ENCODE measurements at regions not wholly inside any gene's neighbourhood (a gene's known extent, or its start where the extent isn't known, plus 50 kb on each side); places are given as distances from the start of the nearest gene placed in this dataset.
"Not testable (repeated sequence)": the region's sequence is repeated elsewhere in the genome, so short reads cannot be mapped to it uniquely, and the experiment has no call there.

DNA sequence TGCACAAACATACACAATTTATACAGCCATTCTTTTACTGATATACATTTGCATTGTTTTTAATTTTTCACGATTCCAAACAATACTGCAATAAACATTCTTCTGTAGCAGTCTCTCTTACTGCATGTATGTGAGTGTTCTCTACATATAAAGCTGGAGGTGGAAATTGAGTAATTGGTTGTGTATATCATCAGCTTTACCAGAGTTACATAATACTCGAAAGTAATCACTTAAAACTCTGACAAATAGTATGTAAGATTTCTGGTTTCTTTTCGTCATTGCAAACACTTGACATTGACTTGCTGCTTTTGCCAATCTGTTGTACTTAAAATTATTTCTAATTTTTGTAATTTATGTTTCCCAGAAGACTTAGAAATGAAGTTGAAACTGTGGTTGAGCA is 110.2 kb downstream of the TDRD15 start:
- Mint-ChIP-seq H3K4me1 (no peaks in the 10 kb centered on the region), H3K27me3 (no peaks in the 10 kb centered on the region), H3K36me3 (ENCODE audit: low read depth) (no peaks in the 10 kb centered on the region), H3K4me3 (no peak overlapping the region), H3K27ac (no peak overlapping the region)
- no peak for DNase-seq
- H3K9me3 ChIP-seq (ENCODE audit: control insufficient read depth, low read length, poor library complexity, severe bottlenecking): no peaks in the 10 kb centered on the region
- no peak for ATAC-seq

DNA sequence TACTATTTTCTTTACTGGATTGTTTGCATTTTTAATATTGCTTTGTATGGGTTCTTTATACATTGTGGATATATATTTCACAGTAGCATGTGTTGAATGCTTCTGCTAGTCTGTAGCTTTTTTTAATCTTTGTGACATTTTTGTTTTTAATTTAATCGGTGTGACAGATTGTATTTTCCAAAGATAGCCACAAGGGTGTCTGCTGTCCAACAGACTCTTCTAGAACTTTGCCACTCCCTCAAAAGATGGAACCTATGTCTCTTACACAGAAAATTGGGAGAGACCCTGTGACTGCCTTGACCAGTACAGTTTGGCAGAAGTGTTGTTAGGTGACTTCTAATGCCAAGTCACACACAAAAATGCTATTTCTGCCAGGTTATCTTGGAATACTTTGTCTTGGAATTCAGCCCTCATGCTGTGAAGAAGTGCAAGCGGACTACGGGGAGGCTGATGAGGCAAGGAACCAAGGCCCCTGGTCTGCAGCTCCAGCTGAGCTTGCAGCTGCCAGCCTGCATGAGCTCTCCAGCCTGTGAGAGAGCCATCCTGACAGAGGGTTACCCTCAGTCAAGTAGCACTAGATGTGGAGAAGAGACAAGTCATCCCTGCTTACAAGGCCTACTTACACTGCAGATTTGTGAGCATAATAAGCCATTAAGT is 110.8 kb downstream of the TDRD15 start:
- H3K9me3 ChIP-seq (ENCODE audit: control insufficient read depth, low read length, poor library complexity, severe bottlenecking): no peaks in the 10 kb centered on the region
- ATAC-seq (no peak), DNase-seq (no peak)
- H3K27ac Mint-ChIP-seq: no peak overlapping the region
- H3K4me3 Mint-ChIP-seq: no peak overlapping the region
- no peaks in the 10 kb centered on the region for H3K36me3 Mint-ChIP-seq (ENCODE audit: low read depth)
- H3K4me1 Mint-ChIP-seq: no peaks in the 10 kb centered on the region
- no peaks in the 10 kb centered on the region for H3K27me3 Mint-ChIP-seq

DNA sequence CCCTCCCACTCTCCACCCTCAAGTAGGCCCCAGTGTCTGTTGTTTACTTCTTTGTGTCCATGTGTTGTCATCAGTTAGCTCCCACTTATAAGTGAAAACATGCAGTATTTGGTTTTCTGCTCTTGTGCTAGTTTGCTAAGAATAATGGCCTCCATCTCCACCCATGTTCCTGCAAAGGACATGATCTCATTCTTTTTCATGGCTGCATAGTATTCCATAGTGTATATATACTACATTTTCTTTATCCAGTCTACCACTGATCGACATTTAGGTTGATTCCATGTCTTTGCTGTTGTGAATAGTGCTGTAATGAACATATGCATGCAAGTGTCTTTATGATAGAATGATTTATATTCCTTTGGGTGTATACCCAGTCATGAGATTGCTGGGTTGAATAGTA is 116.0 kb downstream of the TDRD15 start:
- not testable (repeated sequence) for H3K36me3 Mint-ChIP-seq (ENCODE audit: low read depth); H3K27ac Mint-ChIP-seq; H3K9me3 ChIP-seq (ENCODE audit: control insufficient read depth, low read length, poor library complexity, severe bottlenecking); H3K4me3 Mint-ChIP-seq; H3K4me1 Mint-ChIP-seq; DNase-seq; ATAC-seq; H3K27me3 Mint-ChIP-seq

DNA sequence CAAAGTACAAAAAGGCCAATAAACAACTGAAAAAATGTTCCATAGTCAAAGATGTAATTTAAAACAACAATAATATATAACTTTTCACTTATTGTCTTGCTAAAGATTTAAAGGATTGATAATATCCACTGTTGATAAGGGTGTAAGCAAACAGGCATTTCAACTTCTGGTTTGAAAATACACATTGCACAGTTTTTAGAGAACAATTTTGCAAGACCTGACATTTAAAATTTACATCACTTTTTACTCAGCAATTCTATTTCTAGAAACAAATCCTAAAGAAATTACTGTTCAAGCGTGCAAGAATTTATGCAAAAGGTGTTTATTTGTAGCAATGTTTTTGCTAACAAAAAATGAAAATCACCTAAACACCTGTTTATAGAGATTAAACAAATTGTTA is 120.4 kb downstream of the TDRD15 start:
- no peaks in the 10 kb centered on the region for H3K36me3 Mint-ChIP-seq (ENCODE audit: low read depth)

DNA sequence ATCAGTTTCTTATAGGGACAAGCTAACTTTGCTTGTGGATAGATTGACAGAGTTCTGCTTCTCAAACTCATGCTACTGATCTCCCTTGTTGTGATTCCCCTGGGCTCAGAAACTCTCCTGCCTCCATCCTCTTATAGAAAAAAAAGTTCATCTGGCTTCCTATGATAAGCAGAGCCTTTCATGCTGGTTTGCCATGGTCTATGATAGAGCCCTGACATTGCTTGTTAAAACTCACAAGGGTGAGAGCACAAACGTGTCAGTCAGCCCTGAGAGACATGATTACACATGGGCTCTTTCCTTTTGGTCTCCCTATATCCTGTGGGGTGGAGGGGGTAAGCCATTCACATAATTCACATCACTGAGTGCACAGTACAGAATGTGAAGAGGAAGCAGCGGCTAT is 121.8 kb downstream of the TDRD15 start:
- ATAC-seq: no peak
- no peaks in the 10 kb centered on the region for H3K4me1 Mint-ChIP-seq
- H3K9me3 ChIP-seq (ENCODE audit: control insufficient read depth, low read length, poor library complexity, severe bottlenecking): no peaks in the 10 kb centered on the region
- no peak overlapping the region for H3K4me3 Mint-ChIP-seq
- H3K36me3 Mint-ChIP-seq (ENCODE audit: low read depth): no peaks in the 10 kb centered on the region
- no peak overlapping the region for H3K27ac Mint-ChIP-seq
- DNase-seq: no peak
- H3K27me3 Mint-ChIP-seq: no peaks in the 10 kb centered on the region

More for the DNA sequence above, 120.4 kb downstream of the TDRD15 start:
- DNase-seq (no peak), ATAC-seq (no peak)
- no peak overlapping the region for H3K27ac Mint-ChIP-seq
- H3K27me3 Mint-ChIP-seq: no peaks in the 10 kb centered on the region
- no peaks in the 10 kb centered on the region for H3K4me1 Mint-ChIP-seq
- H3K4me3 Mint-ChIP-seq: no peak overlapping the region
- H3K9me3 ChIP-seq (ENCODE audit: control insufficient read depth, low read length, poor library complexity, severe bottlenecking): no peaks in the 10 kb centered on the region

DNA sequence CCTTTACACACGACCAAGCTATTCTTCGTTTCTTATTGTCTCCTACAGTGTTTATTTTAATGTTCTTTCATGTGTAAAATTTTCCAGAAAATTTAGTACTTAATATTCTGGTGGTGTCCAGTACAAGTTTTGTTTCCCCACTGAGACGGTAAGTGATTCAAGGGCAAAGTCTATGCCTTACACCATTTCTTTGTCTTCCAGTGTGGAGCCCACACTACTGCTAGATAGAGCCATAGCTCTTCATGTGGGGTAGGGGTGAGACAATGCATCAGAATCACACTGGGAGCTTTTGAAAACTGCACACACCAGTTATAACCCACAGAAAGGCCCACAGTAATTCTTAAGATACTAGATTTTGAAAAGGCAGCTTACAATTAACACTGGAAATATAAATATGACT is 125.6 kb downstream of the TDRD15 start:
- ATAC-seq (no peak), DNase-seq (no peak)
- no peaks in the 10 kb centered on the region for H3K36me3 Mint-ChIP-seq (ENCODE audit: low read depth)
- no peaks in the 10 kb centered on the region for H3K4me1 Mint-ChIP-seq
- no peak overlapping the region for H3K27ac Mint-ChIP-seq
- H3K9me3 ChIP-seq (ENCODE audit: control insufficient read depth, low read length, poor library complexity, severe bottlenecking): no peaks in the 10 kb centered on the region
- H3K27me3 Mint-ChIP-seq: no peaks in the 10 kb centered on the region
- no peak overlapping the region for H3K4me3 Mint-ChIP-seq

DNA sequence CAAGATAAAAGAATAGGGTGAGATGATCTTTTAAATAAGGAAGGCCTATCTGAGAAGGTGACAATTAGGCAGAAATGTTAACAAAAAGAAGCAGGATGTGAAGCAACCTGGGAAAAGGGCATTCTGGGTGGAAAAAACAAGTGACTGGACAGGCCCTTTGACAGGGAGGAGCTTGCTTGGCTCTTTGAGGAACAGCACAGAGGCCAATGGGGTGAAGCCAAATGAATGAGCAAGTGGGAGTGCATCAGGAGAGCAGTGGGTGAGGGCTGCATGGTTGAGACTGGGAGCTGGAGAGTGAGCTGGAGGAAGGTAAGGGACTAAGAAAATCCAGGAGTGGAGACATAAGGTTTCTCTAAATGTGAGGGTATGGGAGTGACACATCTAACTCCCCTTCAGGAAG is 126.9 kb downstream of the TDRD15 start:
- Mint-ChIP-seq H3K27me3 (no peaks in the 10 kb centered on the region), H3K27ac (no peak overlapping the region), H3K4me3 (no peak overlapping the region), H3K36me3 (ENCODE audit: low read depth) (no peaks in the 10 kb centered on the region), H3K4me1 (no peaks in the 10 kb centered on the region)
- ATAC-seq (no peak), DNase-seq (no peak)
- no peaks in the 10 kb centered on the region for H3K9me3 ChIP-seq (ENCODE audit: control insufficient read depth, low read length, poor library complexity, severe bottlenecking)

DNA sequence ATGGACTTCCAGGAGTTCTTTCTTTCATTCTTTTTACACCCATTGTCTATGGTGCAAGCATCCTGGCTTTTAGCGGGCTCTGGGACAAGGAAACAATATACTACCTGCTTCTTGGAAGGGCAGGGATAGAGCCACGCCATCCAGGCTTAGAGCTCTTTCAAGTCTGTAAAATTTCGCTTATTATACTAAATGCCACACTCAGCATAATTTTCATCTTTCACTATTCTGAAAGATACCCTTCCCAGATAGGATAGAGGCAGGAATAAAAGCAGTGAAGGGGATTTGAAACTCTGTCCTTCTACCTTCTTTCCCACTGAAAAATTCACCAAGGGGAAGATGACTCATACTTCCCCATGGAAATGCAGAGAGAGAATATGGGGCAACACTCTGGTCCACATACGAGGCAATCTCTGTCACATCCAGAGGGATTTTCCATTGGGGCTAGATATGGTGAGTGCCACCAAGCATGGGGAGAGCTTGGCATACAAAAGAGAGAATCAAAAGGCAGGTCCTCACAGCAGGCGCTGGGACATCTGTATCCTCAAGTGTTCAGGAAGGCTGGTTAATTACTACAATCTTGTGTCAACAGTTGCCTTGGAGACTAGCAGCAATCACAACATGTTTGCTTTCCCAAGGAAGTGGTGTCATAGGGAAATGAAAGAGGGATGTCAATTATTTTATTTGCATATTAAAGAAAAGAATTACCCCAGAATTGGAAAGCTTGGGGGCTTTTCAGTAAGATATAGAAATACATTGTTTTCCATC is 127.6 kb downstream of the TDRD15 start:
- Mint-ChIP-seq H3K4me1 (no peaks in the 10 kb centered on the region), H3K36me3 (ENCODE audit: low read depth) (no peaks in the 10 kb centered on the region)
- no peak for ATAC-seq

DNA sequence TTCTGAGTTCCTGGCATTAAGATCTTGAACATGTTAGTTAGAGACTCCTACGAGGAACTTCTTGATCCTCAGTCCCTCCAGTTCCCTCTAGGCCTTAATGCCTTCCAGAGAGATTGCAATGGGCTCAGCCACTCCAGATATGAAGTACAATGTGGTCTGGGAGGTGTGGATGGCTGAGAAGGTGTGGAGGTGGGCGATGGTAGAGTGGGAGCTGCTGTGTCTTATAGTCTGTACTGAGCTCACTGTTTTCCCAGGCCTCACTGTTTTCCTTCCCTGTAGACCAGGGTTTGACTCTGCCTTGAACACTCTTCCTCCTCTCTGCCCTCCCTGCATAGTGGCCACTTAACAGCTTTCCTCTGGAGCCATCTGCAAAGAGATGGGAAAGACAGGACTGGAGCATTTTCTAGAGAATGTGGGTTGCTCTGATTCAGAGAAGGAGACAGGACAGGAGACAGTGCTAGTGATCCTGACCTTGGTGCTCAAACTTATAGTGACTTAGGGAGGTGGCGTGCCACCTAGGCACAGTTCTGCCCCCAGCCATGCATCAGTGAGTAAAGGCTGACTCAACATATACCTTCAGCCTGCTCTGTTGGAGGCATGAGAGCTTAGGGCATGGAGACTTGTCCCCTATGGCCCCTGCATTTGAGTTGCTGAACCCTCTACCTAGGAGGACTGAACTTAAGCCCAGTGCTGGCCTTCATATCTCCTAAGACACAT is 129.7 kb downstream of the TDRD15 start:
- no peak for ATAC-seq
- DNase-seq: no peak

More for the DNA sequence above, 127.6 kb downstream of the TDRD15 start:
- no peak overlapping the region for H3K27ac Mint-ChIP-seq
- no peak overlapping the region for H3K4me3 Mint-ChIP-seq
- no peaks in the 10 kb centered on the region for H3K27me3 Mint-ChIP-seq
- no peak for DNase-seq
- no peaks in the 10 kb centered on the region for H3K9me3 ChIP-seq (ENCODE audit: control insufficient read depth, low read length, poor library complexity, severe bottlenecking)

DNA sequence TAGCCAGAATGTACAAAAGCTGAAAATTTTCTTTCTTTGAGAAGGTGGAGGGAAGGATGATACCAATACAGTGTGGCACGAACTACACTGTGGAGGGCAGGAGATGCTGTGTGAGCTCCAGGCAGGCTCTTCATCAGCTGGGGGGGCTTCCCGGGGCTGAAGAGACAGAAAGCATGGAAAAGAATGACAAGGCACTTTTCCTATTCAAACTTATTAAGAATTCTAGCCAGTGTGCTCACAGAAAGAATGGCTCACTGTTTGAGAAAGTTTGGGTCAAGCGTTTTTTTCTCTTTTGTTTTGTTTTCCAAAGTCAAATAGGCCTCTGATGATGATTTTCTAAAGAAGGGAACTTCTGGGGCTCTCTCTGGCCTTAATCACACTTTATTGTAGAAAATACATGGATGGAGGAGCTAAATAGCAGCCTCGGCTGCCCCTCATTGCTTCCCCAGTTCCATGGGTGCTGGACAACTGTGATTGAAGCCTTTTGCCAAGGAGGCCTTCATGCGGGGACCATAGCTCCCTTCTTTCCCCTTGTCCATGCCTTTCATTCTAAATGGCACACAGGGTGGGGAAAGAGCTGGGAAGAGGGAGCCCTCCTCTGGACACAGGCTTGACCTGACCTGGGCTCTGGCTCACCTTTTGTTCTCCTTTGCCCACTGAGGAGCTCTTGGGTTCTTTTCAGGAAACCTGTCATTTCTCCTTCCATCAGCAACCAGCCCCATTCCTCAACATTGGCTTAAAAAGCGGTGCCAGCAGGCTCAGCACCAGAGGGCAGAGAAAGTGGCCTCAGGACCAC is 130.6 kb downstream of the TDRD15 start:
- Mint-ChIP-seq H3K27ac (no peak overlapping the region), H3K27me3 (no peaks in the 10 kb centered on the region), H3K4me1 (no peaks in the 10 kb centered on the region), H3K4me3 (no peak overlapping the region), H3K36me3 (ENCODE audit: low read depth) (no peaks in the 10 kb centered on the region)
- H3K9me3 ChIP-seq (ENCODE audit: control insufficient read depth, low read length, poor library complexity, severe bottlenecking): no peaks in the 10 kb centered on the region
- DNase-seq (no peak), ATAC-seq (no peak)

More for the DNA sequence above, 129.7 kb downstream of the TDRD15 start:
- Mint-ChIP-seq H3K27ac (no peak overlapping the region), H3K4me1 (no peaks in the 10 kb centered on the region), H3K36me3 (ENCODE audit: low read depth) (no peaks in the 10 kb centered on the region), H3K27me3 (no peaks in the 10 kb centered on the region), H3K4me3 (no peak overlapping the region)
- H3K9me3 ChIP-seq (ENCODE audit: control insufficient read depth, low read length, poor library complexity, severe bottlenecking): no peaks in the 10 kb centered on the region

DNA sequence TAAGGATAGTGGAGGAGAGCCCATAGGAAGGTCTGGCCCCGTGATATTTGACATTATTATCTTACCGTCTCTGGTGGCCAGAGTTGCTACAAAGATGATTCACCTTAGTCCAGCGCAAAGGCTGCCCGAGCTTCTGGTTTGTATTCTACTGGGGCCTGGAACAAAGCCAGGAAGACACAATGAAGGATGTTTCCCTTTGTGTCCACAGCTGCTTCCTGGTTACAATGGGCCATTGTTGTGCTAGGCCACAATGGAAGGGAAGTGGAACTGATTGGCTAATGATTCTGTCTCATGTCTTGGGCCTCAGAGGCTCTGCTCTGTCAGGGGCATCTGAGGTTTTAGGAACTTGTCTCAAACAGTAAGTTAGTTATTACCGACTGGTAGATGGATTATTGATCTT is 132.2 kb downstream of the TDRD15 start:
- no peaks in the 10 kb centered on the region for H3K36me3 Mint-ChIP-seq (ENCODE audit: low read depth)
- H3K4me3 Mint-ChIP-seq: no peak overlapping the region
- no peak overlapping the region for H3K27ac Mint-ChIP-seq
- ATAC-seq (peak; percentile 35), DNase-seq (no peak)
- no peaks in the 10 kb centered on the region for H3K9me3 ChIP-seq (ENCODE audit: control insufficient read depth, low read length, poor library complexity, severe bottlenecking)
- no peaks in the 10 kb centered on the region for H3K4me1 Mint-ChIP-seq
- no peaks in the 10 kb centered on the region for H3K27me3 Mint-ChIP-seq

DNA sequence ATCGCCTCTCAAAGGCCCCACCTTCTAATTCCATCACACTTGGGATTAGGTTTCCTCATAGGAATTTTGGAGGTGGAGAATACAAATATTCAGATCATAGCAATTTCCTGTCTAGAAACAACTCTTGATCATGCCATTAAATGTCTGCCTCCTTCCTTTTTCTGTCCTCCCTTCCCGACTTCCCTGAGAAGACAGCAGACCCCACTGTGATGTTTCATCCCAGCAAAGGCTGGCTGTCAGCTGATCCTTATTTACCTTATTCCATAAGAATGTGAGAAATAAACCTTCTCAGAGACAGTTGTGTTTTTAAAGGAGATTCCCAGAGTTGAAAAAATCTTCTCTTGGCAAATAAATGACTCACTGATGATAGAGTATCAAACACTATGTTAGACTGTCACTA is 133.9 kb downstream of the TDRD15 start:
- Mint-ChIP-seq H3K4me3 (no peak overlapping the region), H3K27ac (no peak overlapping the region), H3K4me1 (no peaks in the 10 kb centered on the region), H3K27me3 (no peaks in the 10 kb centered on the region), H3K36me3 (ENCODE audit: low read depth) (no peaks in the 10 kb centered on the region)
- ATAC-seq: no peak
- no peak for DNase-seq
- no peaks in the 10 kb centered on the region for H3K9me3 ChIP-seq (ENCODE audit: control insufficient read depth, low read length, poor library complexity, severe bottlenecking)

DNA sequence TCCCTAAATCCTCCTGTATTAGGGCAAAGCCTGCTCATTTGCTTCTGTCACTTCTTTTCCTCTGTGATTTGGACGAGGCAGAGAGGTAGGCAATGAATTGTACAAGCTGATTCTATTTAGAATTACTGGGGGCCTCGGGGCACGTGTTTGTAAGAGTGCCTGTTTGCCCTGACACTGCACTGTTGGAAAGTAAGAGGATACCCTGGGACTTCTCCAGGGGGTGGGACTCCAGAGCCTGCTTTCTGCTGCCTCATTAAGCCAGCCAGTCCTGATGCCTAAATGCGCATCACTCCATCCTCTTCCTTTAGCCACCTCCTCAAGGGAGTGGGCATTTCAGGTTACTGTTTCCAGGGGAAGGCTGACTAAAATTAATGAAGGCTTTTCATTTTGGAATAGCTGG is 134.3 kb downstream of the TDRD15 start:
- Mint-ChIP-seq H3K27ac (no peak overlapping the region), H3K36me3 (ENCODE audit: low read depth) (no peaks in the 10 kb centered on the region), H3K27me3 (no peaks in the 10 kb centered on the region), H3K4me1 (no peaks in the 10 kb centered on the region), H3K4me3 (no peak overlapping the region)
- no peak for DNase-seq
- H3K9me3 ChIP-seq (ENCODE audit: control insufficient read depth, low read length, poor library complexity, severe bottlenecking): no peaks in the 10 kb centered on the region
- ATAC-seq: no peak
